Adrenal gland (tissue), 9 donors: ENCODE measurements at regions not wholly inside any gene's neighbourhood (a gene's known extent, or its start where the extent isn't known, plus 50 kb on each side); places are given as distances from the start of the nearest gene placed in this dataset.

Source experiments
- DNase-seq, 7 donors: peaks; one replicate each; pipeline ENCODE4 v3.0.0-alpha.2; 2019 to 2020
- H3K27ac ChIP-seq, 5 donors: fragments of 200-600 bp; sonication (generic) in 4 of 5; 1 replicate in 3 of 5; 2 replicates in 2 of 5; pipeline versions ENCODE4 v1.5.1 to v1.8.0; 2016 to 2020; ENCODE audit warnings: mild to moderate bottlenecking in 1 of 5
- H3K27me3 ChIP-seq: fragments of 200-600 bp; 2 replicates; pipeline ENCODE4 v1.8.0; 2021
- H3K36me3 ChIP-seq, 2 donors: fragments of 200-600 bp; replicated peaks in 1 of 2; 1 replicate in 1 of 2; 2 replicates in 1 of 2; pipeline versions ENCODE4 v1.5.1 to v1.8.0; 2018 to 2022
- H3K4me1 ChIP-seq, 2 donors: fragments of 200-600 bp; replicated peaks in 1 of 2; 1 replicate in 1 of 2; 2 replicates in 1 of 2; pipeline versions ENCODE4 v1.5.1 to v1.8.0; 2018 to 2021
- H3K4me3 ChIP-seq, 4 donors: fragments of 200-600 bp; sonication (generic) in 3 of 4; one replicate each; pipeline ENCODE4 v1.5.1; 2016 to 2018
- H3K9me3 ChIP-seq, 3 donors: fragments of 200-600 bp; sonication (generic) in 1 of 3; replicated peaks in 1 of 3; 1 replicate in 2 of 3; 2 replicates in 1 of 3; pipeline versions ENCODE4 v1.5.1 to v1.8.0; 2016 to 2021
- CTCF ChIP-seq, 6 experiments: fragments of 450-650 bp in 4 of 6; fragments of 200-600 bp in 2 of 6; sonication (generic) in 1 of 6; IDR thresholded peaks; 1 replicate in 5 of 6; 2 replicates in 1 of 6; pipeline versions ENCODE4 v1.5.1 to v1.8.0; 2016 to 2021; ENCODE audit warnings: antibody characterized with exemption in 6 of 6, mild to moderate bottlenecking in 2 of 6, moderate library complexity in 1 of 6
- POLR2A ChIP-seq, 2 donors: fragments of 450-650 bp; IDR thresholded peaks; one replicate each; pipeline ENCODE4 v1.6.1; 2017; ENCODE audit warnings: antibody characterized with exemption in 2 of 2, mild to moderate bottlenecking in 2 of 2, moderate library complexity in 1 of 2
- WGBS, 4 donors: extraction: QIAGEN DNeasy Blood & Tissue Kit in 2 of 4; methylation state at CpG; one replicate each; pipeline versions ENCODE4 v1.1.5 to v1.1.7; 2013 to 2017; 5-methylcytosine and 5-hydroxymethylcytosine counted together
- intact Hi-C, 2 donors: fragments of 100-400 bp; cut with DNase I; formaldehyde crosslinking; loops; one replicate each; pipeline versions ENCODE4 v1.14.1 to v1.15.0; 2022 to 2023
- donor health status: healthy with polysubstance abuse.
- donor health status: Bipolar disorder and iron deficiency.
- donor health status: DM: yes; HTN: yes; CAD: no.
- donor health status: DM: no; HTN: no; CAD: no.
- donor health status: DM: no; HTN: no; CAD: no.

- DNase-seq = no peak
- Histone ChIP-seq H3K9me3 (no peaks in the 10 kb centered on the region), H3K36me3 (no peaks in the 10 kb centered on the region), H3K4me3 (no peak overlapping the region), H3K4me1 (peaks cover 4 to 30% of the 10 kb centered on the region in 2 donors), H3K27ac (no peak overlapping the region), H3K27me3 (no peaks in the 10 kb centered on the region)
- TF ChIP-seq CTCF (IDR thresholded peaks at IDR 0.05) (no peak), POLR2A (IDR thresholded peaks at IDR 0.05) (no peak)
- 92 to 100% (median 95%) methylated on average over 1 of the region's 1 CpG for WGBS, 4 donors
- intact Hi-C loops = no loop called here
These were observed 467.7 kb downstream of the PCNX1 start for GRCh38 chr14:71374989-71375388.

- Histone ChIP-seq H3K4me3 (no peak overlapping the region), H3K27me3 (no peaks in the 10 kb centered on the region), H3K9me3 (no peaks in the 10 kb centered on the region), H3K36me3 (no peaks in the 10 kb centered on the region), H3K4me1 (peaks cover 0 to 26% of the 10 kb centered on the region in 2 donors), H3K27ac (no peak overlapping the region)
- 84 to 98% (median 96%) methylated on average over 14 to 28 of the region's 28 CpGs; no CpG with 5 or more reads in 1 of the 4 donors for WGBS, 4 donors
- intact Hi-C loops = no loop called here
- TF ChIP-seq CTCF (IDR thresholded peaks at IDR 0.05) (no peak), POLR2A (IDR thresholded peaks at IDR 0.05) (no peak)
- no peak for DNase-seq
These were observed 469.8 kb downstream of the PCNX1 start for GRCh38 chr14:71377099-71377498.

DNA sequence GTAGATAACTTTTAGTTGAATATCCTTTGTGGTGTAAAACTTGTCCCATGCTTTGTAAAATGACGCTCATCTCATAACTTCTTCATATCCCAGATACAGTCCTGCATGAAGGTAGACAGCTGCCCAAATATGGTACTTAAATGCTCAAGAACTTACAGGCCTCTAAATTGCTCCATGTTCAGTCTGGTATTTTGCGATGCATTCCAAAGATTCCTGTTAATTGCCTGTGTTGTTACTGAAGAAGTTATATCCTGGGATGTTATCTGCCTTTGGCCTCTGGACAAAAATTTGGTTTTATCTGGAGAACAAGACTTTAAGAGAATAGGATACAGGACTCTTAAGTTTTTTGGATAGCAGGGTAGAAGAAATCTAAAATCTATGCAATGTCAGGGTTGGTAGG is 473.0 kb downstream of the PCNX1 start:
- 88 to 96% (median 89%) methylated on average over 2 of the region's 2 CpGs for WGBS, 4 donors
- no peak for DNase-seq
- Histone ChIP-seq H3K27me3 (no peaks in the 10 kb centered on the region), H3K27ac (no peak overlapping the region), H3K36me3 (no peaks in the 10 kb centered on the region), H3K4me3 (no peak overlapping the region), H3K4me1 (peaks cover 0 to 17% of the 10 kb centered on the region in 2 donors), H3K9me3 (no peaks in the 10 kb centered on the region)
- intact Hi-C loops = no loop called here
- no peak for TF ChIP-seq POLR2A (IDR thresholded peaks at IDR 0.05)

DNA sequence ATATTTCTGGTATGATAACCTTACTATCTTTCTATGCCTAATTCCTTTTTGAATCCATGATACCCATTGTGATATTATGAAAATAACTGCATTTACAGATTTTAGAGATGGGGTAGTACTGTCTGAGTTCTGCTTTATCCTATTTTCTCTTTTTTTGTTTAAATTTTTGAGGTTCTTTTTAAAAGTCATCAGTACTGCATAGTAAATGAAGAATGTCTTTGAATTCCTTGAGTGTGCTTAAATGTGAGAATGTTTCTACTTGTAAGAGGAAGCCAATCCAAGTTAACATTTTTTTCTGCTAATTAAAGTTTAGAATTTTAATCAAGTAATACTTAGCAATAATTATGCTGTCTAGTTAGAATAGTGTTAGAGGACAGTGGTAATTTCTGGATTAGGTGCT is 474.6 kb downstream of the PCNX1 start:
- intact Hi-C loops = no loop called here
- TF ChIP-seq CTCF (IDR thresholded peaks at IDR 0.05) (no peak), POLR2A (IDR thresholded peaks at IDR 0.05) (no peak)
- no peak overlapping the region for H3K4me3 ChIP-seq

GRCh38 chr14:71382315-71382714 is 475.1 kb downstream of the PCNX1 start:
- no peak for DNase-seq

More for the DNA sequence above, 474.6 kb downstream of the PCNX1 start:
- Histone ChIP-seq H3K27ac (no peak overlapping the region), H3K27me3 (no peaks in the 10 kb centered on the region), H3K4me1 (peaks cover 0 to 17% of the 10 kb centered on the region in 2 donors), H3K9me3 (no peaks in the 10 kb centered on the region), H3K36me3 (no peaks in the 10 kb centered on the region)
- DNase-seq = no peak

More at GRCh38 chr14:71382315-71382714, 475.1 kb downstream of the PCNX1 start:
- 93 to 95% (median 94%) methylated on average over 6 of the region's 6 CpGs for WGBS, 4 donors
- intact Hi-C loops = no loop called here
- TF ChIP-seq CTCF (IDR thresholded peaks at IDR 0.05) (no peak), POLR2A (IDR thresholded peaks at IDR 0.05) (no peak)
- Histone ChIP-seq H3K4me1 (peaks cover 0 to 17% of the 10 kb centered on the region in 2 donors), H3K4me3 (no peak overlapping the region), H3K9me3 (no peaks in the 10 kb centered on the region), H3K27ac (no peak overlapping the region), H3K27me3 (no peaks in the 10 kb centered on the region), H3K36me3 (no peaks in the 10 kb centered on the region)
